PC-3 (cell line): ENCODE measurements at regions not wholly inside any gene's neighbourhood (a gene's known extent, or its start where the extent isn't known, plus 50 kb on each side); places are given as distances from the start of the nearest gene placed in this dataset.

ENCODE experiments used
- CTCF ChIP-seq: fragments of 300-600 bp; sonication (generic); conservative IDR thresholded peaks from 2 replicates; pipeline ENCODE4 v1.5.1; 2017; ENCODE audit warnings: antibody characterized with exemption, low read depth, mild to moderate bottlenecking, low read length
- EZH2phosphoT487 ChIP-seq: fragments of 300-600 bp; sonication (generic); IDR thresholded peaks from 2 replicates; pipeline ENCODE4 v1.6.1; 2018; ENCODE audit warnings: mild to moderate bottlenecking, antibody characterized with exemption, low read length, borderline replicate concordance

GRCh38 chr4:74845834-74846233 is 51.5 kb upstream of the BTC start:
- no peak for TF ChIP-seq EZH2phosphoT487
- TF ChIP-seq CTCF, result no peak
